ENCODE measurements at regions not wholly inside any gene's neighbourhood (a gene's known extent, or its start where the extent isn't known, plus 50 kb on each side); places are given as distances from the start of the nearest gene placed in this dataset.

GRCh38 chr7:116354546-116355423 lies 144.4 kb downstream of the TES start:
- Histone ChIP-seq H3K4me3 (ENCODE audit: low read length in 2 of 2) (no peak overlapping the region), H3K9ac (ENCODE audit: low read depth, low read length, poor library complexity) (no peak overlapping the region), H3K79me1 (ENCODE audit: low read depth, low read length) (no peaks in the 10 kb centered on the region), H3K23ac (ENCODE audit: low read depth, low read length, poor library complexity) (no peak overlapping the region), H3K4me2 (ENCODE audit: insufficient read depth, low read length, poor library complexity, severe bottlenecking) (no peak overlapping the region), H3K27me3 (ENCODE audit: control insufficient read depth in 3 of 3, insufficient read depth in 3 of 3, low read depth in 1 of 3, low read length in 3 of 3) (no peaks in the 10 kb centered on the region), H2BK12ac (ENCODE audit: low read length) (no peak overlapping the region), H2BK15ac (ENCODE audit: low read length) (no peak overlapping the region), H3K9me3 (replicated peaks in 1 of 2; ENCODE audit: control insufficient read depth in 2 of 2, insufficient read depth in 1 of 2, low read depth in 1 of 2, low read length in 2 of 2) (no peaks in the 10 kb centered on the region), H2BK120ac (ENCODE audit: low read depth, low read length) (no peak overlapping the region), H2BK5ac (ENCODE audit: low read length) (no peak overlapping the region), H2AK5ac (ENCODE audit: low read depth, low read length) (no peak overlapping the region), H4K91ac (ENCODE audit: low read depth, low read length, poor library complexity) (no peak overlapping the region), H3K4ac (ENCODE audit: low read length) (no peak overlapping the region), H3K27ac (replicated peaks; ENCODE audit: low read length) (no peak overlapping the region), H2AFZ (ENCODE audit: low read length) (no peak overlapping the region), H3K14ac (ENCODE audit: low read length) (no peak overlapping the region), H3K4me1 (ENCODE audit: control insufficient read depth in 2 of 2, insufficient read depth in 1 of 2, low read depth in 1 of 2, low read length in 2 of 2) (peaks cover 0 to 7% of the 10 kb centered on the region in 2 donors), H3K18ac (ENCODE audit: low read length) (no peak overlapping the region), H4K8ac (ENCODE audit: low read depth, low read length) (no peak overlapping the region), H3K36me3 (replicated peaks in 1 of 2; ENCODE audit: control insufficient read depth in 2 of 2, insufficient read depth in 2 of 2, low read length in 2 of 2) (no peaks in the 10 kb centered on the region)
- no peak for DNase-seq (ENCODE audit: low spot score)
- no CpG with 5 or more reads among the region's 10 CpGs for WGBS, 2 donors (ENCODE audit: extremely low coverage in 2 of 2, insufficient read length in 2 of 2, insufficient replicate concordance in 1 of 2)

DNA sequence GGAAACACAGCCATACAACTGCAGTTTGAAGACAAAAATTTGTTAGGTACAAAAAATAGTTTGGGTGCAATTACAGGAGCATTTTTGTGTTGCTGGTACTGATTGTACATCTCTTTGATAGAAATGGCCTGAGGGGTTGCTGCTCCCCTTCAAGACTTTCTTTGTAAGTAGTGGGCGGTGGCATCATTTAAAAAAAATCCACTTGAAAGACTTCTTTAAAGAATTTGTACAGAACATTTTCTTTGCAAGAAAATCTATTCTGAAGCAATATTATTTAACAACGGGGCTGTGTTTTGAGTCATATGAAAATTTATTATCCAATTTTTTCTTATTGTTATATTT lies 144.1 kb upstream of the CAV2 start:
- no peak overlapping the region for H3K4me3 ChIP-seq (ENCODE audit: low read length in 2 of 2)

GRCh38 chr7:116356333-116356965 lies 143.1 kb upstream of the CAV2 start:
- no peak overlapping the region for H3K23ac ChIP-seq (ENCODE audit: low read depth, low read length, poor library complexity)
- no peak overlapping the region for H2AK5ac ChIP-seq (ENCODE audit: low read depth, low read length)
- DNase-seq (ENCODE audit: low spot score): no peak
- no peak overlapping the region for H3K18ac ChIP-seq (ENCODE audit: low read length)
- H2BK12ac ChIP-seq (ENCODE audit: low read length): no peak overlapping the region
- H3K4ac ChIP-seq (ENCODE audit: low read length): no peak overlapping the region
- no peak overlapping the region for H2BK15ac ChIP-seq (ENCODE audit: low read length)
- no peak overlapping the region for H4K8ac ChIP-seq (ENCODE audit: low read depth, low read length)
- no peak overlapping the region for H3K9ac ChIP-seq (ENCODE audit: low read depth, low read length, poor library complexity)
- H3K27ac ChIP-seq (replicated peaks; ENCODE audit: low read length): no peak overlapping the region
- H2BK120ac ChIP-seq (ENCODE audit: low read depth, low read length): no peak overlapping the region
- no CpG with 5 or more reads among the region's 1 CpG for WGBS, 2 donors (ENCODE audit: extremely low coverage in 2 of 2, insufficient read length in 2 of 2, insufficient replicate concordance in 1 of 2)
- H2AFZ ChIP-seq (ENCODE audit: low read length): no peak overlapping the region
- H3K4me1 ChIP-seq (ENCODE audit: control insufficient read depth in 2 of 2, insufficient read depth in 1 of 2, low read depth in 1 of 2, low read length in 2 of 2): peaks cover 0 to 7% of the 10 kb centered on the region in 2 donors
- no peak overlapping the region for H3K4me3 ChIP-seq (ENCODE audit: low read length in 2 of 2)
- no peak overlapping the region for H3K14ac ChIP-seq (ENCODE audit: low read length)
- no peak overlapping the region for H2BK5ac ChIP-seq (ENCODE audit: low read length)
- no peaks in the 10 kb centered on the region for H3K9me3 ChIP-seq (replicated peaks in 1 of 2; ENCODE audit: control insufficient read depth in 2 of 2, insufficient read depth in 1 of 2, low read depth in 1 of 2, low read length in 2 of 2)
- no peaks in the 10 kb centered on the region for H3K79me1 ChIP-seq (ENCODE audit: low read depth, low read length)
- H3K4me2 ChIP-seq (ENCODE audit: insufficient read depth, low read length, poor library complexity, severe bottlenecking): no peak overlapping the region
- H3K27me3 ChIP-seq (ENCODE audit: control insufficient read depth in 3 of 3, insufficient read depth in 3 of 3, low read depth in 1 of 3, low read length in 3 of 3): no peaks in the 10 kb centered on the region
- no peak overlapping the region for H4K91ac ChIP-seq (ENCODE audit: low read depth, low read length, poor library complexity)
- H3K36me3 ChIP-seq (replicated peaks in 1 of 2; ENCODE audit: control insufficient read depth in 2 of 2, insufficient read depth in 2 of 2, low read length in 2 of 2): no peaks in the 10 kb centered on the region

More for the DNA sequence above, 144.1 kb upstream of the CAV2 start:
- Histone ChIP-seq H3K18ac (ENCODE audit: low read length) (no peak overlapping the region), H2BK15ac (ENCODE audit: low read length) (no peak overlapping the region), H3K9ac (ENCODE audit: low read depth, low read length, poor library complexity) (no peak overlapping the region), H3K36me3 (replicated peaks in 1 of 2; ENCODE audit: control insufficient read depth in 2 of 2, insufficient read depth in 2 of 2, low read length in 2 of 2) (no peaks in the 10 kb centered on the region), H4K91ac (ENCODE audit: low read depth, low read length, poor library complexity) (no peak overlapping the region), H2AK5ac (ENCODE audit: low read depth, low read length) (no peak overlapping the region), H3K23ac (ENCODE audit: low read depth, low read length, poor library complexity) (no peak overlapping the region), H2BK5ac (ENCODE audit: low read length) (no peak overlapping the region), H3K4ac (ENCODE audit: low read length) (no peak overlapping the region), H3K79me1 (ENCODE audit: low read depth, low read length) (no peaks in the 10 kb centered on the region), H4K8ac (ENCODE audit: low read depth, low read length) (no peak overlapping the region), H3K4me1 (ENCODE audit: control insufficient read depth in 2 of 2, insufficient read depth in 1 of 2, low read depth in 1 of 2, low read length in 2 of 2) (peaks cover 0 to 7% of the 10 kb centered on the region in 2 donors), H3K4me2 (ENCODE audit: insufficient read depth, low read length, poor library complexity, severe bottlenecking) (no peak overlapping the region), H3K9me3 (replicated peaks in 1 of 2; ENCODE audit: control insufficient read depth in 2 of 2, insufficient read depth in 1 of 2, low read depth in 1 of 2, low read length in 2 of 2) (no peaks in the 10 kb centered on the region), H2BK120ac (ENCODE audit: low read depth, low read length) (no peak overlapping the region), H3K27ac (replicated peaks; ENCODE audit: low read length) (no peak overlapping the region), H3K27me3 (ENCODE audit: control insufficient read depth in 3 of 3, insufficient read depth in 3 of 3, low read depth in 1 of 3, low read length in 3 of 3) (no peaks in the 10 kb centered on the region), H3K14ac (ENCODE audit: low read length) (no peak overlapping the region), H2BK12ac (ENCODE audit: low read length) (no peak overlapping the region), H2AFZ (ENCODE audit: low read length) (no peak overlapping the region)
- no CpG with 5 or more reads among the region's 2 CpGs for WGBS, 2 donors (ENCODE audit: extremely low coverage in 2 of 2, insufficient read length in 2 of 2, insufficient replicate concordance in 1 of 2)
- no peak for DNase-seq (ENCODE audit: low spot score)

DNA sequence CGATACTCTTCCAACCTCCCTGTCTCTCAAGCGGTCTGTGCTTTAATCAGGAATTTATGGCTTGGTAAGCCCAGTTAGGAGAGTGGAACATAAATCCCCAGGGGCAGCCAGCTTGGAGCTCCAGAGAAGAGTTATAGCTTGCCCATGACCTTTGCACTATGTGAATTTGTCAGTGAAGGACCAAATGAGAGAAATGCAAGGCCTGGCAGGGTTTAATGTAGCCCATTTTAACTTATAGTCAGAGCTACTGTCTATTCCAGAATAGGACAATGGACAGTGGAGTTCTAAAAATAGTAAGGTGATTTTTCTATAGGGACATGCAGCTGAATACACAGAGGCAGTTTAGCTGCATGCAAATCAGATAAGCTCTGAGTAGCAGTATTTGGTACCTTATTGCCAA lies 142.6 kb upstream of the CAV2 start:
- Histone ChIP-seq H2AK5ac (ENCODE audit: low read depth, low read length) (no peak overlapping the region), H4K8ac (ENCODE audit: low read depth, low read length) (no peak overlapping the region), H3K79me1 (ENCODE audit: low read depth, low read length) (no peaks in the 10 kb centered on the region), H3K9me3 (replicated peaks in 1 of 2; ENCODE audit: control insufficient read depth in 2 of 2, insufficient read depth in 1 of 2, low read depth in 1 of 2, low read length in 2 of 2) (no peaks in the 10 kb centered on the region), H3K4me1 (ENCODE audit: control insufficient read depth in 2 of 2, insufficient read depth in 1 of 2, low read depth in 1 of 2, low read length in 2 of 2) (peaks cover 0 to 7% of the 10 kb centered on the region in 2 donors), H3K36me3 (replicated peaks in 1 of 2; ENCODE audit: control insufficient read depth in 2 of 2, insufficient read depth in 2 of 2, low read length in 2 of 2) (no peaks in the 10 kb centered on the region), H3K23ac (ENCODE audit: low read depth, low read length, poor library complexity) (no peak overlapping the region), H2BK120ac (ENCODE audit: low read depth, low read length) (no peak overlapping the region), H3K27me3 (ENCODE audit: control insufficient read depth in 3 of 3, insufficient read depth in 3 of 3, low read depth in 1 of 3, low read length in 3 of 3) (no peaks in the 10 kb centered on the region), H3K18ac (ENCODE audit: low read length) (no peak overlapping the region), H2BK15ac (ENCODE audit: low read length) (no peak overlapping the region), H3K4ac (ENCODE audit: low read length) (no peak overlapping the region), H2BK12ac (ENCODE audit: low read length) (no peak overlapping the region), H3K27ac (replicated peaks; ENCODE audit: low read length) (no peak overlapping the region), H2BK5ac (ENCODE audit: low read length) (no peak overlapping the region), H3K4me2 (ENCODE audit: insufficient read depth, low read length, poor library complexity, severe bottlenecking) (no peak overlapping the region), H3K14ac (ENCODE audit: low read length) (no peak overlapping the region), H3K9ac (ENCODE audit: low read depth, low read length, poor library complexity) (no peak overlapping the region), H2AFZ (ENCODE audit: low read length) (no peak overlapping the region), H4K91ac (ENCODE audit: low read depth, low read length, poor library complexity) (no peak overlapping the region), H3K4me3 (ENCODE audit: low read length in 2 of 2) (no peak overlapping the region)
- no peak for DNase-seq (ENCODE audit: low spot score)
- WGBS, 2 donors (ENCODE audit: extremely low coverage in 2 of 2, insufficient read length in 2 of 2, insufficient replicate concordance in 1 of 2): no CpG with 5 or more reads among the region's 2 CpGs

Measured in neuronal stem cell (in vitro differentiated cells).